ENCODE measurements at regions not wholly inside any gene's neighbourhood (a gene's known extent, or its start where the extent isn't known, plus 50 kb on each side); places are given as distances from the start of the nearest gene placed in this dataset.

DNA sequence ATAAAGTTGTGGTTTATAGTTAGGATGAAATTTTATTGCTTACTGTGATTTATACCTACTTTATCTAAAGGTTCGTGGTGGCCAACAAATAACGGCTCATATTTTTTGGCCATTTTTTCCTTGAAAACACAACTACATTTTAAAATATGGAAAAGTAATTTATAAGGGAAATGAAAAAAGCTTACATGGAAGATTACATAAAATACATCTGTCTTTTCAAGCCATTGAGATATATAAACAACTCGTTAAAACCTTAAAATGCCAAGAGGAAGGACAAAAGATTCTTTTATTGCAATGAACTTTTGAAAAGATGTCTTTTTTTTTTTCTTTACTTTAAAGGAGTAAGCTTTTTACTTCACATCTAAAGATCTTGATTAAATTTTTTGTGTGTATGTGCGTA lies 55.4 kb upstream of the EYA4 start:
- POLR2A ChIA-PET: no interaction called here
- no peak overlapping the region for H3K4me3 Mint-ChIP-seq
- DNase-seq (no peak), ATAC-seq (ENCODE audit: low read depth) (no peak)
- H3K9me3 Mint-ChIP-seq: no peaks in the 10 kb centered on the region
- H3K27me3 Mint-ChIP-seq: peaks cover 10% of the 10 kb centered on the region
- no peak overlapping the region for H3K27ac Mint-ChIP-seq
- no peaks in the 10 kb centered on the region for H3K36me3 Mint-ChIP-seq
- no peaks in the 10 kb centered on the region for H3K4me1 Mint-ChIP-seq

GRCh38 chr6:133187114-133187513 lies 54.0 kb upstream of the EYA4 start:
- H3K4me3 Mint-ChIP-seq: no peak overlapping the region
- no peaks in the 10 kb centered on the region for H3K9me3 Mint-ChIP-seq
- H3K27ac Mint-ChIP-seq: no peak overlapping the region
- H3K36me3 Mint-ChIP-seq: no peaks in the 10 kb centered on the region
- peaks cover 10% of the 10 kb centered on the region for H3K27me3 Mint-ChIP-seq
- POLR2A ChIA-PET: interaction anchor here (0.8 kb wide), 1 partner anchor 217 kb away, joined by 3 read pairs; no protein-coding TSS in a partner anchor
- ATAC-seq (ENCODE audit: low read depth): no peak
- no peaks in the 10 kb centered on the region for H3K4me1 Mint-ChIP-seq
- no peak for DNase-seq

- Mint-ChIP-seq H3K27ac (no peak overlapping the region), H3K27me3 (peaks cover 10% of the 10 kb centered on the region), H3K4me1 (no peaks in the 10 kb centered on the region), H3K4me3 (no peak overlapping the region), H3K9me3 (no peaks in the 10 kb centered on the region), H3K36me3 (no peaks in the 10 kb centered on the region)
- no peak for DNase-seq
- no peak for ATAC-seq (ENCODE audit: low read depth)
- POLR2A ChIA-PET: interaction anchor here (0.8 kb wide), 1 partner anchor 218 kb away, joined by 3 read pairs; no protein-coding TSS in a partner anchor
These were observed 53.3 kb upstream of the EYA4 start for GRCh38 chr6:133187657-133188453.

DNA sequence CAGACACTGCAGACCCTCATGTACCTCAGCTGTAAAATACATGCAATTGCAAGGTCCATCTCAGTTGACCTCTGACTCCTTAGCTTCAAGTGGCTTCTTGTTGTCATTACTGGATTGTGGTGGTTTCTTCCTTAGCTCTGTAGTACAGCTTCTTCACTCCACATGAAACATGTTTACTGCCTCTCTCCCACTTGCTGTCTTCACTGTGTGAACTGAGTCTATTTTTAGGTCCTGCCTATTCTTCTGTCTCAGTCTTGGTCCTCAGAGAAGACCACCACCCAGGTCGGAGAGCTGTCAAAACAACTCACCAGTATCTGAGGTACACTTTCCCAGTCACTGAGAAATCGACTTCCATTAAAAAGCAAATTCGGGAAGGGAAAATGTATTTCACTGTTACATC lies 50.2 kb upstream of the EYA4 start:
- H3K27me3 Mint-ChIP-seq: peaks cover 5% of the 10 kb centered on the region
- no peak overlapping the region for H3K4me3 Mint-ChIP-seq
- ATAC-seq (ENCODE audit: low read depth) (no peak), DNase-seq (no peak)
- POLR2A ChIA-PET: no interaction called here
- H3K4me1 Mint-ChIP-seq: no peaks in the 10 kb centered on the region
- H3K9me3 Mint-ChIP-seq: no peaks in the 10 kb centered on the region
- no peaks in the 10 kb centered on the region for H3K36me3 Mint-ChIP-seq
- H3K27ac Mint-ChIP-seq: no peak overlapping the region

GRCh38 chr6:133191323-133191722 lies 49.8 kb upstream of the EYA4 start:
- no peaks in the 10 kb centered on the region for H3K36me3 Mint-ChIP-seq
- POLR2A ChIA-PET: no interaction called here
- peaks cover 5% of the 10 kb centered on the region for H3K27me3 Mint-ChIP-seq
- no peak overlapping the region for H3K27ac Mint-ChIP-seq
- ATAC-seq (ENCODE audit: low read depth) (no peak), DNase-seq (no peak)
- no peaks in the 10 kb centered on the region for H3K9me3 Mint-ChIP-seq
- no peak overlapping the region for H3K4me3 Mint-ChIP-seq
- no peaks in the 10 kb centered on the region for H3K4me1 Mint-ChIP-seq

All from activated naive CD8-positive, alpha-beta T cell treated with anti-CD3 and anti-CD28 coated beads, Interleukin-2, amount 10 ng/mL, durations not matched to agents 7 days and 5 days (primary cell).